ACHN (cell line): ENCODE measurements at regions not wholly inside any gene's neighbourhood (a gene's known extent, or its start where the extent isn't known, plus 50 kb on each side); places are given as distances from the start of the nearest gene placed in this dataset.
"Not testable (repeated sequence)": the region's sequence is repeated elsewhere in the genome, so short reads cannot be mapped to it uniquely, and the experiment has no call there.

Experiments used
- DNase-seq: peaks from one replicate; pipeline ENCODE4 v3.0.0-alpha.2; 2015
- in situ Hi-C: cut with HindIII; loops from 2 replicates; pipeline ENCODE4 v1.10.0; 2017; ENCODE audit warnings: low sequenced_read_pairs, low pct_ligation_motif_present, low pct_unique_long_range_greater_than_20kb

- peak; percentile 67 for DNase-seq
- in situ Hi-C loops, result no loop called here
These were observed 51.6 kb upstream of the POMP start for GRCh38 chr13:28607187-28607955.

- in situ Hi-C loops, result no loop called here
- DNase-seq, result no peak
These were observed 52.5 kb upstream of the POMP start for GRCh38 chr13:28606466-28606865.

GRCh38 chr13:28605147-28605546 lies 53.8 kb upstream of the POMP start:
- in situ Hi-C loops, DNase-seq: not testable (repeated sequence)

- in situ Hi-C loops, result no loop called here
- DNase-seq, result no peak
These were observed 55.8 kb upstream of the POMP start for GRCh38 chr13:28603043-28603664.

- in situ Hi-C loops, result no loop called here
- DNase-seq, result no peak
These were observed 56.4 kb upstream of the POMP start for GRCh38 chr13:28602580-28602979.

- no peak for DNase-seq
- in situ Hi-C loops, result no loop called here
These were observed 57.3 kb upstream of the POMP start for GRCh38 chr13:28601581-28601980.

GRCh38 chr13:28597641-28598040 lies 61.3 kb upstream of the POMP start:
- in situ Hi-C loops, result no loop called here
- no peak for DNase-seq

- in situ Hi-C loops, result no loop called here
- no peak for DNase-seq
These were observed 68.5 kb upstream of the POMP start for GRCh38 chr13:28590461-28590860.

GRCh38 chr13:28588296-28588695 lies 70.6 kb upstream of the POMP start:
- no peak for DNase-seq
- in situ Hi-C loops, result no loop called here

GRCh38 chr13:28587174-28587540 lies 71.8 kb upstream of the POMP start:
- in situ Hi-C loops, result no loop called here
- DNase-seq, result no peak

GRCh38 chr13:28586439-28587173 lies 72.3 kb upstream of the POMP start:
- DNase-seq, result no peak

GRCh38 chr13:28585561-28585960 lies 73.4 kb upstream of the POMP start:
- DNase-seq, result no peak
- in situ Hi-C loops, result no loop called here

More at GRCh38 chr13:28586439-28587173, 72.3 kb upstream of the POMP start:
- in situ Hi-C loops, result no loop called here

GRCh38 chr13:28584873-28585381 lies 74.0 kb upstream of the POMP start:
- in situ Hi-C loops, result no loop called here
- peak; percentile 67 for DNase-seq

- no peak for DNase-seq
- in situ Hi-C loops, result no loop called here
These were observed 75.3 kb upstream of the POMP start for GRCh38 chr13:28583651-28584091.

GRCh38 chr13:28582892-28583240 lies 76.1 kb upstream of the POMP start:
- in situ Hi-C loops, result no loop called here
- no peak for DNase-seq

- DNase-seq, result no peak
- in situ Hi-C loops, result no loop called here
These were observed 76.6 kb upstream of the POMP start for GRCh38 chr13:28582225-28582891.

GRCh38 chr13:28581451-28581850 lies 77.5 kb upstream of the POMP start:
- no peak for DNase-seq
- in situ Hi-C loops, result no loop called here

- in situ Hi-C loops, result no loop called here
These were observed 79.2 kb upstream of the POMP start for GRCh38 chr13:28579736-28580135.

GRCh38 chr13:28579322-28579721 lies 79.6 kb upstream of the POMP start:
- in situ Hi-C loops, result no loop called here
- DNase-seq, result no peak

More at GRCh38 chr13:28579736-28580135, 79.2 kb upstream of the POMP start:
- DNase-seq, result no peak
